NT2/D1 (cell line): ENCODE measurements at regions not wholly inside any gene's neighbourhood (a gene's known extent, or its start where the extent isn't known, plus 50 kb on each side); places are given as distances from the start of the nearest gene placed in this dataset.

ENCODE experiments used
- SUZ12 ChIP-seq: IDR thresholded peaks from 2 replicates; pipeline ENCODE4 v1.6.1; 2011; ENCODE audit not compliant: insufficient read length, insufficient read depth; ENCODE audit errors: extremely low read depth
- YY1 ChIP-seq: IDR thresholded peaks from 2 replicates; pipeline ENCODE4 v1.6.1; 2011; ENCODE audit not compliant: insufficient read length, insufficient read depth
- ZNF274 ChIP-seq: IDR thresholded peaks from 2 replicates; pipeline ENCODE4 v1.6.1; 2011; ENCODE audit warnings: mild to moderate bottlenecking, low read depth, low read length

DNA sequence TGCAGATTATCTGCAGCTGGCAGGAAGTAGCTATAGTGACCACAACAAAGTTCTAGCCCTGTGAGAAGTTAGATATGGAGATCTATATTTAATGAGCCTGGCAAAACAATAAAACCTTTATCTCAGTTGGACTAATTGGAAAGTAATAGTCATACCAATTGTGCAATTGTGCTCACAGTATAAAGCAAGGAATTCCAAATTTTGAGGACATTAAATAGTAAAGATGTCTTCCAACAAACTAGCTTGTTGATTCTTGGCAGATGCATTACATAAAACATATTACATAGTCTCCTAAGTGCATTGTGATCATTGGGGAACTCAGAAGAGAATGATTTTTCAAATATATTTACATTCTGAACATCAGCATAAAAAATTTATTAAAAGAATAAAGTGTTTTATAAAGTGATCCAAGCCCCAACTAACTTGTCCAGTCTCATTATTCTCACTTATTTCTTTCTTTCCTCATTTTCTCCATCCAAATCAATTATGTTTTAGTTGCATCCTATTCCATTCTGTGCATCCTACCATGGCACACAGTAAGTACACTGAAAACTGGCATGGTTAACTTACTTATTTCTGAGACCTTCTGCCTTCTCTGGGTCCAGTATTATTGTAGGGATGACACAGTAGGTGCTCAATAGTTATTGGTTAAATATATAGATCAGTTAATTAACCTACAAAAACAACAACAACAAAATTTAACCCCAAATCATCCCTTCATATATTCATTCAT is 977.2 kb upstream of the NUDT12 start:
- no peak for TF ChIP-seq YY1
- no peak for TF ChIP-seq ZNF274
- no peak for TF ChIP-seq SUZ12
